HepG2 (cell line): ENCODE measurements at regions not wholly inside any gene's neighbourhood (a gene's known extent, or its start where the extent isn't known, plus 50 kb on each side); places are given as distances from the start of the nearest gene placed in this dataset.

Source experiments
- BRD4 ChIP-seq: sonication (generic); formaldehyde crosslinking; IDR thresholded peaks from 2 replicates; pipeline ENCODE4 v1.4.0; 2020; ENCODE audit warnings: missing genetic modification reagents
- E2F1 ChIP-seq: sonication (generic); formaldehyde crosslinking; IDR thresholded peaks from 2 replicates; pipeline ENCODE4 v1.5.0; 2020; ENCODE audit warnings: missing genetic modification reagents
- MZF1 ChIP-seq: sonication (generic); formaldehyde crosslinking; IDR thresholded peaks from 2 replicates; pipeline ENCODE4 v1.8.1; 2023; ENCODE audit warnings: mild to moderate bottlenecking, missing genetic modification reagents, borderline replicate concordance
- NFIC ChIP-seq: IDR thresholded peaks from 2 replicates; pipeline ENCODE4 v1.6.1; 2012; ENCODE audit warnings: mild to moderate bottlenecking, low read length, inconsistent platforms
- SIN3A ChIP-seq: IDR thresholded peaks from 2 replicates; pipeline ENCODE4 v1.6.1; 2011; ENCODE audit warnings: low read depth, mild to moderate bottlenecking, control low read depth, low read length, borderline replicate concordance
- SMC3 ChIP-seq: IDR thresholded peaks from 2 replicates; pipeline ENCODE4 v1.6.1; 2011; ENCODE audit warnings: low read length, improper control_type of control experiment
- YY1 ChIP-seq: IDR thresholded peaks from 2 replicates; pipeline ENCODE4 v1.6.1; 2011; ENCODE audit warnings: low read length, low read depth, moderate library complexity, mild to moderate bottlenecking; ENCODE audit not compliant: insufficient read depth, insufficient replicate concordance
- ZNF18 ChIP-seq: sonication (generic); formaldehyde crosslinking; IDR thresholded peaks from 2 replicates; pipeline ENCODE4 v1.8.0; 2022; ENCODE audit warnings: mild to moderate bottlenecking, missing genetic modification reagents; ENCODE audit not compliant: insufficient replicate concordance
- ZNF275 ChIP-seq: sonication (generic); formaldehyde crosslinking; IDR thresholded peaks from 2 replicates; pipeline ENCODE4 v1.8.0; 2022; ENCODE audit warnings: missing genetic modification reagents, mild to moderate bottlenecking, inconsistent platforms, borderline replicate concordance
- ZNF501 ChIP-seq: sonication (generic); formaldehyde crosslinking; IDR thresholded peaks from 2 replicates; pipeline ENCODE4 v1.5.1; 2020; ENCODE audit warnings: mild to moderate bottlenecking, moderate library complexity, missing genetic modification reagents

- no peak for TF ChIP-seq NFIC
- no peak for TF ChIP-seq MZF1 (CRISPR knock-in tag)
- TF ChIP-seq ZNF275 (CRISPR knock-in tag): no peak
- no peak for TF ChIP-seq SMC3
- TF ChIP-seq YY1: no peak
- no peak for TF ChIP-seq ZNF501 (CRISPR knock-in tag)
- TF ChIP-seq BRD4 (CRISPR knock-in tag): no peak
- TF ChIP-seq SIN3A: no peak
- no peak for TF ChIP-seq E2F1 (CRISPR knock-in tag)
- TF ChIP-seq ZNF18: no peak
Measured at GRCh38 chr18:67142604-67143003, 373.9 kb downstream of the DSEL start.
